AG20443 (cell line): ENCODE measurements at regions not wholly inside any gene's neighbourhood (a gene's known extent, or its start where the extent isn't known, plus 50 kb on each side); places are given as distances from the start of the nearest gene placed in this dataset.
"Not testable (repeated sequence)": the region's sequence is repeated elsewhere in the genome, so short reads cannot be mapped to it uniquely, and the experiment has no call there.

Source experiments
- DNase-seq: peaks from one replicate; pipeline ENCODE4 v3.0.0; 2012; ENCODE audit warnings: low spot score, mixed read lengths

GRCh38 chr7:155396661-155397060 is 61.3 kb upstream of the EN2 start:
- DNase-seq, result no peak

DNA sequence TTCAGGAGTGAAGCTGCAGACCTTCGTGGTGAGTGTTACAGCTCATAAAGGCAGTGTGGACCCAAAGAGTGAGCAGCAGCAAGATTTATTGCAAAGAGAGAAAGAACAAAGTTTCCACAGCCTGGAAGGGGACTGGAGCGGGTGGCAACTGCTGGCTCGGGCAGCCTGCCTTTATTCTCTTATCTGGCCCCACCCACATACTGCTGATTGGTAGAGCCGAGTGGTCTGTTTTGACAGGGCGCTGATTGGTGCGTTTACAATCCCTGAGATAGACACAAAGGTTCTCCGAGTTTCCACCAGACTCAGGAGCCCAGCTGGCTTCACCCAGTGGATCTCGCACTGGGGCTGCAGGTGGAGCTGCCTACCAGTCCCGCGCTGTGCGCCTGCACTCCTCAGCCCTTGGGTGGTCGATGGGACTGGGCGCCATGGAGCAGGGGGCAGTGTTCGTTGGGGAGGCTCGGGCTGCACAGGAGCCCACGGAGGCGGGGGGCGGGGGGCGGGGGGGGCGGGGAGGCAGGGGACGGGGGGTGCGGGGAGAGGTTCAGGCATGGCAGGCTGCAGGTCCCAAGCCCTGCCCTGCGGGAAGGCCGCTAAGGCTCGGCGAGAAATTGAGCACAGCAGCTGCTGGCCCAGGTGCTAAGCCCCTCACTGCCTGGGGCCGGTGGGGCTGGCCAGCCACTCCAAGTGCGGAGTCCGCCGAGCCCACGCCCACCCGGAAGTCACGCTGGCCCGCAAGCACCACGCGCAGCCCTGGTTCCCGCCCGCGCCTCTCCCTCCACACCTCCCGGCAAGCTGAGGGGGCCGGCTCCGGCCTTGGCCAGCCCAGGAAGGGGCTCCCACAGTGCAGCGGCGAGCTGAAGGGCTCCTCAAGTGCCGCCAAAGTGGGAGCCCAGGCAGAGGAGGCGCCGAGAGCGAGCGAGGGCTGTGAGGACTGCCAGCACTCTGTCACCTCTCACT is 59.9 kb upstream of the EN2 start:
- not testable (repeated sequence) for DNase-seq

DNA sequence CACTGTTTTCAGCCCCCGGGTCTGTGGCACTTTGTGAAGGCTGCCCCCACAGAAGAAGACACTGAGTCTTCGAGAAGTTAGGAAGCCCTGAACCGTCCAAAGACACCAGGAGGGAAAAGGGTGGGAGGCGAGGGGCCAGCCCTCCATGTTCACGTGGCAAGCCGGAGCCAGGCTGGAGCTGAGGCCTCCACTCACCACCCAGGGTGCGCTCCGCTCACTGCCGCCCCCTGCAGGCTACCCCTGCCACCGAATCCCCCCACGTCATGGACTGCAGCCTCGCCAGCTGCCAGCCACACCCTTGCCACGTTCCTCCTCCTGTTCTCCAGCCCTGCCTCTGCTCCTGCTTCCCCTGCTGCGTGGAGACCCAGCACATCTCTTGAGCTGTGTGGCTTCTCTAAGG is 59.0 kb upstream of the EN2 start:
- no peak for DNase-seq

GRCh38 chr7:155399577-155399976 is 58.4 kb upstream of the EN2 start:
- DNase-seq, result no peak

DNA sequence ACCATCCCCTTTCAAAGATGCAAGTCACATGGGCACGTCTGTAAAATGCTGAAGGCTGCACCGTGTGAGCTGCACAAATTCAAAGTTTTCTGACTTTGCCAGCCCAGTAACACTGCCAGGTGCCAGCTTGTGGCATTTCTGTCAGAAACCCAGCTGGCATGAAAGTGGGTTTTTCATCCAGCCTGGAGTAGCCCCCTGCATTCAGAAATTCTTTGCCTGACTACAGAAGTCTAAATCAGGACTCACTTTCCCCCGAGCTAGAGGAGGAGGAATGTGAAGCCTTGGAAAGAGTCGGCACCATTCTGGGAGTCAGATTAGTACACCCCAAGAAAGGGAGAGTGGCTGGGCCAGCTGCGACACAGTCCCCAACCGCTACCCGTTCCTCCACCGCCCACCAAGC is 56.7 kb upstream of the EN2 start:
- no peak for DNase-seq

GRCh38 chr7:155401884-155402283 is 56.0 kb upstream of the EN2 start:
- DNase-seq, result no peak

DNA sequence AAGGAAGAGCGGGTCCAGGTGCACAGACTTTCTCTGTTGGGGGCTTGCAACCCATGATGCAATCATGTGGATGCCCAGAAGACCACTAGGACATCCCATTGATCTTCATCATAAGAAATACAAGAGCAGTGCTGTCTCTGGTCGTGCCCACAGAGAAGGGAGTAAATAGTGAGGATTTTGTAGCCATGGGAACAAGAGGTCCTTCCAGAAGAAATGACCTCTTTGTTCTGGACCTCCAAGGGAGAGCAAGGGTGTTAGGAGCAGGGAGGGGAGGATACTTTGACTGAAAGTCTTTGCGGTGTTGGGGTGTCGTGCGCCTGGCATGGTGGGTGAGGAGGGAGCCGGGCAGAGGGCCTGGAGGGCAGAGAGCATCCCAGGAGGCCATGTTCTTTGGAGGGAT is 55.0 kb upstream of the EN2 start:
- DNase-seq, result no peak

DNA sequence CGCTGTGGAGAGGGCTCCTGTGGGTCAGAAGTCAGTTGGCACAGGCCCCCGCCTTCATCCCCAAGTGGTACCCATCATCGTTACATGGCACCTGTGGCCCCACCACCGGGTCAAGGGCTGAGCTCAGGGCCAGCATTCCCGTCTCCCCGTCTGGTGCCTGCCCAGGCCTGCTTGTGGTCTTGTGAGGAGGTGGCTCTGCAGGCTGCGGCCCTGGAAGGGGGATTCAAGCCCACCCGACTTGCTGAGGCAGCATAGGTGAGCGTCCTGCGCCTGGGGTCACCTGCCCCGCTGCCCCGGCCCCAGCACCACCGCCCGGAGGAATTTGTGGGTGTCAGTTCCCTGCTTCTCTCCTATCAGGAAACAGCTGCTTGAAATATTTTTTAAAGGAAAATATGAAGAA is 53.0 kb upstream of the EN2 start:
- DNase-seq, result no peak

GRCh38 chr7:155405399-155406318 is 52.3 kb upstream of the EN2 start:
- no peak for DNase-seq

DNA sequence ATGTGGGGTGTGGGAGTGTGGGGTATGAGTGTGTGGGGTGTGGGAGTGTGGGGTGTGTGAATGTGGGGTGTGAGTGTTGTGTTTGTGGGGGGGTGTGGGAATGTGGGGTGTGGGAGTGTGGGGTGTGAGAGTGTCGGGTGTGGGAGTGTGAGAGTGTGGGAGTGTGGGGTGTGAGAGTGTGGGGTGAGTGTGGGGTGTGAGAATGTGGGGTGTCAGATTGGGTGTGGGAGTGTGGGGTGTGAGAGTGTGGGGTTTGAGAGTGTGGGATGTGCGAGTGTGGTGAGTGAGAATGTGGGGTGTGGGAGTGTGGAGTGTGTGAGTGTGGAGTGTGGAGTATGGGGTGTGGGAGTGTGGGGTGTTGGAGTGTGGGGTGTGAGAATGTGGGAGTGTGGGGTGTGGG is 50.1 kb upstream of the EN2 start:
- DNase-seq, result no peak
